Spleen (tissue), 11 donors: ENCODE measurements at regions not wholly inside any gene's neighbourhood (a gene's known extent, or its start where the extent isn't known, plus 50 kb on each side); places are given as distances from the start of the nearest gene placed in this dataset.

Experiments used
- DNase-seq: peaks from one replicate; pipeline ENCODE4 v3.0.0-alpha.2; 2020
- H3K27ac ChIP-seq, 8 donors: fragments of 200-600 bp; sonication (generic) in 7 of 8; 1 replicate in 4 of 8; 2 replicates in 4 of 8; pipeline versions ENCODE4 v1.5.0 to v1.8.0; 2016 to 2021; ENCODE audit warnings: inconsistent platforms in 4 of 8, mild to moderate bottlenecking in 4 of 8, moderate library complexity in 1 of 8
- H3K27me3 ChIP-seq, 7 donors: fragments of 200-600 bp; sonication (generic) in 6 of 7; replicated peaks in 1 of 7; 1 replicate in 4 of 7; 2 replicates in 3 of 7; pipeline versions ENCODE4 v1.5.0 to v1.8.0; 2016 to 2021; ENCODE audit warnings: inconsistent platforms in 3 of 7, mild to moderate bottlenecking in 1 of 7
- H3K36me3 ChIP-seq, 6 donors: fragments of 200-600 bp; sonication (generic) in 5 of 6; 1 replicate in 4 of 6; 2 replicates in 2 of 6; pipeline versions ENCODE4 v1.5.0 to v1.8.0; 2016 to 2021; ENCODE audit warnings: inconsistent platforms in 2 of 6
- H3K4me1 ChIP-seq, 6 donors: fragments of 200-600 bp; sonication (generic) in 5 of 6; 1 replicate in 3 of 6; 2 replicates in 3 of 6; pipeline versions ENCODE4 v1.5.0 to v1.8.0; 2016 to 2021; ENCODE audit warnings: inconsistent platforms in 3 of 6
- H3K4me3 ChIP-seq, 8 donors: fragments of 200-600 bp; sonication (generic) in 7 of 8; 1 replicate in 4 of 8; 2 replicates in 4 of 8; pipeline versions ENCODE4 v1.5.0 to v1.8.0; 2016 to 2021; ENCODE audit warnings: inconsistent platforms in 4 of 8, mild to moderate bottlenecking in 4 of 8, moderate library complexity in 2 of 8
- H3K9me3 ChIP-seq, 8 donors: fragments of 200-600 bp; sonication (generic) in 7 of 8; 1 replicate in 4 of 8; 2 replicates in 4 of 8; pipeline versions ENCODE4 v1.5.0 to v1.8.0; 2016 to 2021; ENCODE audit warnings: inconsistent platforms in 4 of 8
- POLR2A ChIP-seq, 3 donors: fragments of 450-650 bp; IDR thresholded peaks; one replicate each; pipeline ENCODE4 v1.5.1; 2017; ENCODE audit warnings: antibody characterized with exemption in 3 of 3, mild to moderate bottlenecking in 1 of 3
- POLR2AphosphoS5 ChIP-seq, 3 donors: sonication (generic); formaldehyde crosslinking; IDR thresholded peaks; one replicate each; pipeline ENCODE4 v1.5.1; 2017; ENCODE audit warnings: antibody characterized with exemption in 3 of 3
- WGBS, 5 donors: extraction: QIAGEN DNeasy Blood & Tissue Kit in 3 of 5; methylation state at CpG; one replicate each; pipeline versions ENCODE4 v1.1.5 to v1.1.7; 2013 to 2018; 5-methylcytosine and 5-hydroxymethylcytosine counted together
- intact Hi-C: fragments of 100-400 bp; cut with DNase I; formaldehyde crosslinking; loops from one replicate; pipeline ENCODE4 v1.15.0; 2023; ENCODE audit warnings: low total_unique reads
- TF ChIP-seq, protein P1 (sequence below), 11 experiments: fragments of 200-600 bp in 7 of 11; fragments of 450-650 bp in 4 of 11; sonication (generic) in 4 of 11; IDR thresholded peaks in 8 of 11; conservative IDR thresholded peaks in 3 of 11; 1 replicate in 7 of 11; 2 replicates in 4 of 11; pipeline versions ENCODE4 v1.4.0 to v1.8.0; 2016 to 2021; ENCODE audit warnings: antibody characterized with exemption in 11 of 11, inconsistent platforms in 4 of 11, mild to moderate bottlenecking in 1 of 11
- donor health status: healthy with polysubstance abuse.
- donor health status: DM: no; HTN: no; CAD: no; lungs with moderate emphysema.
- donor health status: DM: no; HTN: no; CAD: no.
- donor health status: Bipolar disorder and iron deficiency.
- donor health status: healthy.
- donor health status: DM: no; HTN: no; CAD: no.
- donor health status: DM: yes; HTN: yes; CAD: no.

DNA sequence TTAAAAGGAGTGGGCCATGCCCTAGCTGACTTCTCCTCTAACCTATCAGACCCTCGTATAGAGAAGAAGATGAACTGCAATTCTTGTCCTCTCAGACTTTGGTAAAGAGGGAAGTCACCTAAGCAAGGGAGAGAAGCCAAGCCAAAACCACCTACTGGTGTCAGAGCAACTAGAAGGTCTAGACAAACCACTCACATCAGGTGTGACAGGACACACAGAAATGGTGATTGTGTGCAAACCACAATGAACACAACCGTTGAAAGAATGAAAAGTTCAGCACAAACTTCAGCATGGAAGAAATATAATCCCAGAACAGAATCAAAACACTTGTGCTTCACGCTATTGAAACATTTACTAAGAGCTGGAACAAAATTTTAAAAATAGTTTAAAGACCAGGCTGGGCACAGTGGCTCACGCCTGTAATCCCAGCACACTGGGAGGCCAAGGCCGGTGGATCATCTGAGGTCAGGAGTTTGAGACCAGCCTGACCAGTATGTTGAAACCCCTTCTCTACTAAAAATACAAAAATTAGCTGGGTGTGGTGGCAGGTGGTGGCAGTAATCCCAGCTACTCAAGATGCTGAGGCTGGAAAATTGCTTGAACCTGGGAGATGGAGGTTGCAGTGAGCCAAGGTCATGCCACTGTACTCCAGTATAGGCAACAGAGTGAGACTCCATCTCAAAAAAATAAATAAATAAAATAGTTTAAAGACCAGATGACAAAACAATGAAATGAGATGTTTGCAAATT lies 56.2 kb upstream of the NTF3 start:
- DNase-seq: no peak
- Histone ChIP-seq H3K36me3 (no peaks in the 10 kb centered on the region), H3K4me1 (no peaks in the 10 kb centered on the region), H3K27me3 (peaks cover 0 to 3% (median 0%) of the 10 kb centered on the region in 7 donors), H3K4me3 (no peak overlapping the region), H3K9me3 (no peaks in the 10 kb centered on the region), H3K27ac (no peak overlapping the region)
- TF ChIP-seq, protein P1, sequence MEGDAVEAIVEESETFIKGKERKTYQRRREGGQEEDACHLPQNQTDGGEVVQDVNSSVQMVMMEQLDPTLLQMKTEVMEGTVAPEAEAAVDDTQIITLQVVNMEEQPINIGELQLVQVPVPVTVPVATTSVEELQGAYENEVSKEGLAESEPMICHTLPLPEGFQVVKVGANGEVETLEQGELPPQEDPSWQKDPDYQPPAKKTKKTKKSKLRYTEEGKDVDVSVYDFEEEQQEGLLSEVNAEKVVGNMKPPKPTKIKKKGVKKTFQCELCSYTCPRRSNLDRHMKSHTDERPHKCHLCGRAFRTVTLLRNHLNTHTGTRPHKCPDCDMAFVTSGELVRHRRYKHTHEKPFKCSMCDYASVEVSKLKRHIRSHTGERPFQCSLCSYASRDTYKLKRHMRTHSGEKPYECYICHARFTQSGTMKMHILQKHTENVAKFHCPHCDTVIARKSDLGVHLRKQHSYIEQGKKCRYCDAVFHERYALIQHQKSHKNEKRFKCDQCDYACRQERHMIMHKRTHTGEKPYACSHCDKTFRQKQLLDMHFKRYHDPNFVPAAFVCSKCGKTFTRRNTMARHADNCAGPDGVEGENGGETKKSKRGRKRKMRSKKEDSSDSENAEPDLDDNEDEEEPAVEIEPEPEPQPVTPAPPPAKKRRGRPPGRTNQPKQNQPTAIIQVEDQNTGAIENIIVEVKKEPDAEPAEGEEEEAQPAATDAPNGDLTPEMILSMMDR (IDR thresholded peaks at IDR 0.05 in 8 of 11, conservative IDR thresholded peaks at IDR 0.05 in 3 of 11): no peak
- no peak for TF ChIP-seq POLR2A (IDR thresholded peaks at IDR 0.05)
- no peak for TF ChIP-seq POLR2AphosphoS5 (IDR thresholded peaks at IDR 0.05)
- intact Hi-C loops: no loop called here
- WGBS, 5 donors: 66 to 85% (median 74%) methylated on average over 5 of the region's 5 CpGs

GRCh38 chr12:5376591-5377207 lies 55.2 kb upstream of the NTF3 start:
- intact Hi-C loops: no loop called here
- no peak for DNase-seq
- no peak overlapping the region for H3K27ac ChIP-seq
- TF ChIP-seq POLR2A (IDR thresholded peaks at IDR 0.05): no peak
- no peak for TF ChIP-seq POLR2AphosphoS5 (IDR thresholded peaks at IDR 0.05)
- TF ChIP-seq, protein P1 (IDR thresholded peaks at IDR 0.05 in 8 of 11, conservative IDR thresholded peaks at IDR 0.05 in 3 of 11): no peak
- H3K4me3 ChIP-seq: no peak overlapping the region
- no peaks in the 10 kb centered on the region for H3K9me3 ChIP-seq
- H3K4me1 ChIP-seq: no peaks in the 10 kb centered on the region
- no peaks in the 10 kb centered on the region for H3K27me3 ChIP-seq
- WGBS, 5 donors: 74 to 79% (median 77%) methylated on average over 5 of the region's 5 CpGs
- no peaks in the 10 kb centered on the region for H3K36me3 ChIP-seq

DNA sequence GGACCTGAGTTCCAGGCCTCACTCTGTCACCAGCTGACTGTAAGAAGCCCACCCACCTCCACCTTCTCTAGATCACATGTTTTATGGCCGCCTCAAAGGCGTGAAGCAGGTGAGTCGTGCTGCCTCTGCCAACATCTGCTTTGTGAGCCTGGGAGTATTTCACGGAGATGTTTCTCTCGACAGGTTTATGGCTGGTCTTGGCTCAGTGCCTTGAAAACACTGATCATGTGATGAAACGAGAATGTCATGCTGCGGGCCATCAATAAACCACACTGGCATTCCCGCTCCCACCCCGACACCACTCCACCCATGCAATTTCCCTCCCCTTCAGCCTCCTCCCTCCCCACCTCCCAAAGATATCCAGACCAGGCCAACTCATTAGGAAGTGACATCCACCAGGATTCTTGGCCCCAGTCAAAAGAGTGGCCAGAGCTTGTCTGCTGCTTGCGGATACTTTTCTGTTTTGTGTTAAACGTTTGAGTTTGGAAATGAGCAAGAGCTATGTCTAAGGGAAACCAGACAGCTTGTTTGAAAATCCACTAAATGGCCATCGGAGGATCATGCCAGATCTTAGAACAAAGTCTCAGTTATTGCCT lies 53.8 kb upstream of the NTF3 start:
- no peaks in the 10 kb centered on the region for H3K9me3 ChIP-seq
- TF ChIP-seq, protein P1 (IDR thresholded peaks at IDR 0.05 in 8 of 11, conservative IDR thresholded peaks at IDR 0.05 in 3 of 11): no peak
- no peak for TF ChIP-seq POLR2A (IDR thresholded peaks at IDR 0.05)
- no peak for TF ChIP-seq POLR2AphosphoS5 (IDR thresholded peaks at IDR 0.05)
- H3K27ac ChIP-seq: no peak overlapping the region
- no peak for DNase-seq
- intact Hi-C loops: no loop called here
- no peaks in the 10 kb centered on the region for H3K4me1 ChIP-seq
- no peaks in the 10 kb centered on the region for H3K36me3 ChIP-seq
- WGBS, 5 donors: 78 to 84% (median 83%) methylated on average over 12 of the region's 12 CpGs
- no peaks in the 10 kb centered on the region for H3K27me3 ChIP-seq
- no peak overlapping the region for H3K4me3 ChIP-seq
